Esophagus squamous epithelium (tissue), 5 donors: ENCODE measurements at regions not wholly inside any gene's neighbourhood (a gene's known extent, or its start where the extent isn't known, plus 50 kb on each side); places are given as distances from the start of the nearest gene placed in this dataset.

Experiments used
- DNase-seq: peaks from one replicate; lab custom pipeline; 2025; lab: John Stamatoyannopoulos, UW
- H3K27ac ChIP-seq, 4 donors: fragments of 200-600 bp; sonication (generic); one replicate each; pipeline ENCODE4 v1.5.1; 2016 to 2019; ENCODE audit warnings: mild to moderate bottlenecking in 1 of 4
- H3K27me3 ChIP-seq, 4 donors: fragments of 200-600 bp; sonication (generic); 1 replicate in 3 of 4; 2 replicates in 1 of 4; pipeline versions ENCODE4 v1.5.1 to v1.6.0; 2017 to 2021; ENCODE audit warnings: antibody characterized with exemption in 1 of 4
- H3K36me3 ChIP-seq, 3 donors: fragments of 200-600 bp; sonication (generic); one replicate each; pipeline ENCODE4 v1.5.1; 2016 to 2019
- H3K4me1 ChIP-seq, 3 donors: fragments of 200-600 bp; sonication (generic); one replicate each; pipeline ENCODE4 v1.5.1; 2017 to 2019
- H3K4me3 ChIP-seq, 4 donors: fragments of 200-600 bp; sonication (generic); 1 replicate in 3 of 4; 2 replicates in 1 of 4; pipeline ENCODE4 v1.5.1; 2016 to 2019; ENCODE audit warnings: mild to moderate bottlenecking in 2 of 4, moderate library complexity in 1 of 4
- H3K9me3 ChIP-seq, 3 donors: fragments of 200-600 bp; sonication (generic); one replicate each; pipeline ENCODE4 v1.5.1; 2016 to 2019
- CTCF ChIP-seq, 6 experiments: fragments of 450-650 bp in 4 of 6; fragments of 200-600 bp in 2 of 6; sonication (generic) in 2 of 6; IDR thresholded peaks; one replicate each; pipeline ENCODE4 v1.5.1; 2016 to 2019; ENCODE audit warnings: antibody characterized with exemption in 6 of 6, mild to moderate bottlenecking in 4 of 6, moderate library complexity in 4 of 6
- POLR2A ChIP-seq, 4 donors: fragments of 450-650 bp; IDR thresholded peaks; one replicate each; pipeline ENCODE4 v1.6.1; 2017; ENCODE audit warnings: antibody characterized with exemption in 4 of 4, mild to moderate bottlenecking in 4 of 4, moderate library complexity in 3 of 4
- WGBS, 2 donors: methylation state at CpG; one replicate each; pipeline ENCODE4 v1.1.5; 2018; 5-methylcytosine and 5-hydroxymethylcytosine counted together
- intact Hi-C: fragments of 100-400 bp; cut with DNase I; formaldehyde crosslinking; loops from one replicate; pipeline ENCODE4 v1.15.0; 2022
- donor health status: DM: yes; HTN: yes; CAD: no.

GRCh38 chr17:71163813-71164122, 957.1 kb upstream of the SOX9 start:
- Histone ChIP-seq H3K9me3 (no peaks in the 10 kb centered on the region), H3K36me3 (no peaks in the 10 kb centered on the region), H3K4me1 (no peaks in the 10 kb centered on the region), H3K27ac (no peak overlapping the region), H3K27me3 (peaks cover 0 to 6% (median 0%) of the 10 kb centered on the region in 4 donors), H3K4me3 (no peak overlapping the region)
- no peak for TF ChIP-seq CTCF (IDR thresholded peaks at IDR 0.05)
- no peak for TF ChIP-seq POLR2A (IDR thresholded peaks at IDR 0.05)
- WGBS, 2 donors = 72 to 81% methylated on average over 8 of the region's 8 CpGs
- intact Hi-C loops = no loop called here
- no peak for DNase-seq

GRCh38 chr17:71164561-71164960, 956.3 kb upstream of the SOX9 start:
- Histone ChIP-seq H3K27ac (no peak overlapping the region), H3K27me3 (peaks cover 0 to 6% (median 0%) of the 10 kb centered on the region in 4 donors), H3K36me3 (no peaks in the 10 kb centered on the region), H3K4me1 (no peaks in the 10 kb centered on the region), H3K9me3 (no peaks in the 10 kb centered on the region), H3K4me3 (no peak overlapping the region)
- 75 to 86% methylated on average over 3 of the region's 3 CpGs for WGBS, 2 donors
- TF ChIP-seq CTCF (IDR thresholded peaks at IDR 0.05) (no peak), POLR2A (IDR thresholded peaks at IDR 0.05) (no peak)
- intact Hi-C loops = no loop called here
- no peak for DNase-seq

GRCh38 chr17:71166311-71166710, 954.5 kb upstream of the SOX9 start:
- WGBS, 2 donors = 29 to 30% methylated on average over 2 of the region's 2 CpGs
- Histone ChIP-seq H3K4me3 (no peak overlapping the region), H3K27ac (no peak overlapping the region), H3K27me3 (peaks cover 0 to 1% (median 0%) of the 10 kb centered on the region in 4 donors), H3K4me1 (no peaks in the 10 kb centered on the region), H3K36me3 (no peaks in the 10 kb centered on the region), H3K9me3 (no peaks in the 10 kb centered on the region)
- TF ChIP-seq POLR2A (IDR thresholded peaks at IDR 0.05) (no peak), CTCF (IDR thresholded peaks at IDR 0.05) (no peak)
- intact Hi-C loops = no loop called here
- DNase-seq = no peak

DNA sequence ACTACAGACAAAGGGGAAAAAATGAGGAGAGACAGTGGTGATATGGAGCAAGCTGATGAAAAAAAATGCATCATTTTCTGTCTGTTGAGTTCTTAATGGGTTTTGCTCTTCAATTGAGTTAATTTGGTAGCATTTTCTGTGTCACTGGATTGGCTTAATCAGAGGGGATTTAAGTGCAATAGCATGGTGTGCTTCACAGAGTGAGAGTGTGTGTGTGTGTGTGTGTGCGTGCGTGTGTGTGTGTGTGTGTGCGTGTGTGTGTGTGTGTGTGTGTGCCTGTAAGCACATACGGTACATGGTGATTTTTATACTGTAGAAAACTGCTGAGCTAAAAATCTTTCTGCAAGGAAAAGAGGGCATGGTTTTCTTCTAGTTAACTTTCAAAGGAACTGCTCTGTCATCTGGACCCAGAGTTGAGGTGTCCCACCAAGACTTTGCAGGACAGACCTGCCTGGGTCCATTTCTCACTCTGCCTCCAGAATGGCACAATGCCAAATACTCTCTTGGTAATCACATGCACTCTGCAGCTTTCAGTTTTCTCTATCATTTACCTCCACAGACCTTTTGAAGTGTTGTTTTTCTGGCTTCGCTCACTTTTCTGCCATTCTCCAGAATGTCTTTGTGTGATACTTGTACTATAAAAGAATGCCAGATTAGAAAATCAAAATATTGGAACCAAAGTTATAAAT, 952.6 kb upstream of the SOX9 start:
- Histone ChIP-seq H3K36me3 (no peaks in the 10 kb centered on the region), H3K27me3 (no peaks in the 10 kb centered on the region), H3K27ac (no peak overlapping the region), H3K4me3 (no peak overlapping the region), H3K4me1 (no peaks in the 10 kb centered on the region), H3K9me3 (no peaks in the 10 kb centered on the region)
- TF ChIP-seq POLR2A (IDR thresholded peaks at IDR 0.05) (no peak), CTCF (IDR thresholded peaks at IDR 0.05) (no peak)
- intact Hi-C loops = no loop called here
- no peak for DNase-seq
- 44 to 60% methylated on average over 5 of the region's 5 CpGs for WGBS, 2 donors

DNA sequence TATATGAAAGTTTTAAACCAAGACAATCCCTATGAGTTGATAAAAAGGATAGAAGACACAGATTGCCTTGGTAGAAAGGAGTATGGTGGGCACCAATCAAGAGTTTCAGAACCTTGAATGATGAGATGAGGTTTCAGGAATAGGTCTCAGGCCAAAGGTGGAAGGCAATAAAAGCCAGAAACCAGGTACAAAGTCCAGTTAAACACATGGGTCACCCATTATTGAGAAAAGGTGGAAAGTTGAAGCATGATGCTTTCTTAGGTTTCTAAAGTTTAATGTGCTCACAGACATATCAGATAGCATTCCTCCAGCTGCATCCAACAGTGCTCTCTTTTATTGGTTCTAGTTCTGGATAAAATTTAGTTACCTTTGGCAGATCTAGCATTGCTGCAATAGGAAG, 950.8 kb upstream of the SOX9 start:
- intact Hi-C loops = no loop called here
- Histone ChIP-seq H3K4me1 (no peaks in the 10 kb centered on the region), H3K4me3 (no peak overlapping the region), H3K27me3 (no peaks in the 10 kb centered on the region), H3K27ac (no peak overlapping the region), H3K9me3 (no peaks in the 10 kb centered on the region), H3K36me3 (no peaks in the 10 kb centered on the region)
- no peak for TF ChIP-seq CTCF (IDR thresholded peaks at IDR 0.05)
- TF ChIP-seq POLR2A (IDR thresholded peaks at IDR 0.05) = no peak
- DNase-seq = no peak
